ENCODE measurements at regions not wholly inside any gene's neighbourhood (a gene's known extent, or its start where the extent isn't known, plus 50 kb on each side); places are given as distances from the start of the nearest gene placed in this dataset.

DNA sequence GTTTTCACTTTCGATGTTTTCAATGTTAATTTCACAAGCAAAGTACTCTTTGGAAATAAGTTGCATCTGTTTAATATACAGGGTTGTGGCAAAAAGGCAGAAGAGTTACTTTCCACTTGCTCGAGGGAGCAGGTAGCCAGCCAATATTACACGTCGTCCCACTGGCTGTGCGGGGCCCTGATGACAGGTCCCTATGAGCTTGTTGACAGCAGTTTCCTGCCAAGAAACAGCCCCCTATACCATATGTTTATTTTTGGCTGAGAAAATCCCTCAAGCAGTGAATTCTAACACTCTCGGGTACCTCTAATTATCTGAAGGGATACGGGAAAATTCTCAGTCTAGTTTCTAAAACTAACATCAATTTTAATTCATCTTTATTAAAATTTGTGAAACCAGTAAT is 116.8 kb upstream of the SGO1 start:
- TF ChIP-seq, protein P1, sequence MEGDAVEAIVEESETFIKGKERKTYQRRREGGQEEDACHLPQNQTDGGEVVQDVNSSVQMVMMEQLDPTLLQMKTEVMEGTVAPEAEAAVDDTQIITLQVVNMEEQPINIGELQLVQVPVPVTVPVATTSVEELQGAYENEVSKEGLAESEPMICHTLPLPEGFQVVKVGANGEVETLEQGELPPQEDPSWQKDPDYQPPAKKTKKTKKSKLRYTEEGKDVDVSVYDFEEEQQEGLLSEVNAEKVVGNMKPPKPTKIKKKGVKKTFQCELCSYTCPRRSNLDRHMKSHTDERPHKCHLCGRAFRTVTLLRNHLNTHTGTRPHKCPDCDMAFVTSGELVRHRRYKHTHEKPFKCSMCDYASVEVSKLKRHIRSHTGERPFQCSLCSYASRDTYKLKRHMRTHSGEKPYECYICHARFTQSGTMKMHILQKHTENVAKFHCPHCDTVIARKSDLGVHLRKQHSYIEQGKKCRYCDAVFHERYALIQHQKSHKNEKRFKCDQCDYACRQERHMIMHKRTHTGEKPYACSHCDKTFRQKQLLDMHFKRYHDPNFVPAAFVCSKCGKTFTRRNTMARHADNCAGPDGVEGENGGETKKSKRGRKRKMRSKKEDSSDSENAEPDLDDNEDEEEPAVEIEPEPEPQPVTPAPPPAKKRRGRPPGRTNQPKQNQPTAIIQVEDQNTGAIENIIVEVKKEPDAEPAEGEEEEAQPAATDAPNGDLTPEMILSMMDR (IDR thresholded peaks at IDR 0.05) = no peak
- TF ChIP-seq POLR2A (IDR thresholded peaks at IDR 0.05) (no peak), EP300 (IDR thresholded peaks at IDR 0.05) (no peak)

All from tibial nerve (tissue), 4 donors.